Urothelium cell line (cell line): ENCODE measurements at regions not wholly inside any gene's neighbourhood (a gene's known extent, or its start where the extent isn't known, plus 50 kb on each side); places are given as distances from the start of the nearest gene placed in this dataset.
"Not testable (repeated sequence)": the region's sequence is repeated elsewhere in the genome, so short reads cannot be mapped to it uniquely, and the experiment has no call there.

Experiments
- DNase-seq: peaks from one replicate; pipeline ENCODE4 v3.0.0; 2011; ENCODE audit warnings: low spot score, mixed read lengths
- FAIRE-seq: peaks from 2 replicates; lab custom pipeline; 2011; peaks lifted over from hg19 to GRCh38; lab: Jason Lieb, UNC

DNA sequence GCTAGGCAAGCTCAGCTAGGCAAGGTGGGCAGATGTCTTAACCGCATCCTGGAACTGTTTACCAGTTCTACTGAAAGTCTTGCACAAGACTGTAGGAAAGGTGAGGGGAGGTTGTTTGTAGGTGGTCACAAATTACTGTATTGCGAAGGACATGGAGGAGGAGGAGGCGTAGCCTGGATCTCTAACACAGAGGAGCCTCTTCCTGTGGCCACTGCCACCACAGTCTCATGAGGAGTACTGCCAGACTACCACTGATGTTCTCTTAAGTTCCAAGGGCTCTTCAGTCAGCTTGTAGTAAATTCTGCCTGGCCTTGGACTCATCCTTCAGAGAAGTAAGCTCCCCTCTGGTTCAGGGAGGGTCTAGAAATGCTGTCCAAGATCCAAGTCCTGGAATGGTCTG is 258.6 kb downstream of the FAT4 start:
- FAIRE-seq = no peak
- no peak for DNase-seq

DNA sequence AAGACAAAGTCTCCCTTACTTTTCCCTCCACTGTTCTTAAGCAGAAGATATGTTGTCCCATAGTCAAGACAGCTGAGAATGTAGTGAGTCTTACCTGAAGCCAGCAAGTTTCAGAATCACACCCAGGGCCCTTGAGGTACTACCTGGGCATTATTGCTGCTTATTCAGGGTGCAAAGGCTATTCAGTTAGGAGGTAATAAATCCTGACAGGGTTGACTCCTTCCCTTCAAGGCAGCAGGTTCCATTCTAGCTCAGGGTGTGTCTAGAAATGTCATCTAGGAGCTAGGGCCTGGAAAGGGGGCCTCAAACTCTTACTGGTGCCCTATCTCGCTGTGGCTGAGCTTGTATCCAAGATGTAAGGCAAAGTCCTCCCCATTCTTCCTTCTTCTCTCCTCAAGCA is 259.0 kb downstream of the FAT4 start:
- FAIRE-seq (no peak), DNase-seq (no peak)

DNA sequence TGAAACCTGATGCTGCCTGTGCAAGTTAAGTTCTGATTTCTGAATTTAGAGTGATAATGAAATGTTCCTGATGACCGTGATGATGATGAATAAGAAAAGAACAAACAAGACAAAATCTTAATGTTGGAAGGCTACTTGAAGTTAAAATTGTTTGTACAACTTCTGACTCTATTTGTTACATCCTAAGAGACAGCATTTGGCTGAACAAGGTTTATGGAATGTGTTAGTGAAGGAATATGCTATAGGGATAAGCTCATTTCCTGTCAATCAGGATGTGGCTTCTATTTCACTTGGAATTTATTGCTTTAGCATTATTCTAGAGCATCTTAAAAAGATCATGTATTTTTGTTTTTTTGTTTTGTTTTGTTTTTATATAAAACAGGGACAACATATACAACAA is 267.5 kb downstream of the FAT4 start:
- DNase-seq (no peak), FAIRE-seq (no peak)

DNA sequence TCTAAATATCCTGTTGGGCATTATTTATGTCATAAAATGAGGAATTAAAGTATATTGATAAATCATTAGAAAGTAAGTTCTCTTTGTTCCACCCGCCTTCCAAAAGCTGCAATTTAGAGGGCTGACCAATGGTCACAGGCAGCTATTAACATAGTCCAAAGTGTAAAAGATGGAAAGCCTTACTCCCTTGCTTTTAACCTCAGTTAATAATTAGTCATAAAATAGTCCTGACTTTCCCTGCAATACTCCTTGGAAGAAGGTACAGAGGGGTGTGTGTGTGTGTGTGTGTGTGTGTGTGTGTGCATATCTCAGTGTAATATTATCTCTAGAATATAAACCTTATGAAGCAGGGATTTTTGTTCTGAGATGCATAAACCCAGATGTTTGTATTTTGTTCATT is 275.4 kb downstream of the FAT4 start:
- DNase-seq = no peak
- FAIRE-seq = no peak

DNA sequence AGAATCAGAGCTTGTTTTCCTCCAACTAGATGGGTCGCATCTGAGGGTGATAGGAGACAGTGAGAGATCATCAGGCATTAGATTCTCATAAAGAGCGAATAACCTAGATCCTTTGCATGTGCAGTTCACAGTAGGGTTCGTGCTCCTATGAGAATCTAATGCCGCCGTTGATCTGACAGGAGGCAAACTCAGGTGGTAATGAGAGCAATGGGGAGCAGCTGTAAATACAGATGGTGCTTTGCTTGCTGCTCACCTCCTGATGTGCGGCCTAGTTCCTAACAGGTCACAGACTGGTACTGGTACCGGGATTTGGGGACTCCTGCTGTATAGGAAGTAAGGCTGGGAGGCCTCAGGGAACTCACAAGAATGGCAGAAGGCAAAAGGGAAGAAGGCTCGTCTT is 276.5 kb downstream of the FAT4 start:
- FAIRE-seq = no peak
- no peak for DNase-seq

DNA sequence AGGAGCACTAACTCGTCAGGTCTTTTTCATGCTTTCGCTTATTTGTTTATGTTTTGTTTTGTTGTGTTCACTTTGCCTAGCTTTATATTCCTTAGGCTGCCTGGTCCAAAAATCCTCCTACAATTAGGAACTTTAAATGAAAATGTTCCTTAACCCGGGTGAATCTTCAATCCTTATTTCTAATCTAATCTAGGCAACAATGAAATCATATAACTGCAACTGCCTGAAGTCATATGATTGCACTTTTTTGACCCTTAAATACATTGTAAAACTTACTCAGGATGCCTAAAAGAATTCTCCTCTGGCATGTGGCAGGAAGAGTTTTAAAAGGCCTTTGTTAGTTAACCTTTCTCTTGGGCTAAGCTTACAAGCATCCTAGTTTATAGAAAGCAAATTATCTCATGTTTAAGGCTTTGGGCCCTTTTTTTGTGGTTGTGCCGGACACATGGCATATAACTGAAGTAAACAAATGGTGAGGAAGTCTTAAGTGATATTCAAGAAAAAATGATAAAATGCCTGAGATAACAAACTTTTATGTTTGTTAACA is 279.4 kb downstream of the FAT4 start:
- FAIRE-seq = no peak

DNA sequence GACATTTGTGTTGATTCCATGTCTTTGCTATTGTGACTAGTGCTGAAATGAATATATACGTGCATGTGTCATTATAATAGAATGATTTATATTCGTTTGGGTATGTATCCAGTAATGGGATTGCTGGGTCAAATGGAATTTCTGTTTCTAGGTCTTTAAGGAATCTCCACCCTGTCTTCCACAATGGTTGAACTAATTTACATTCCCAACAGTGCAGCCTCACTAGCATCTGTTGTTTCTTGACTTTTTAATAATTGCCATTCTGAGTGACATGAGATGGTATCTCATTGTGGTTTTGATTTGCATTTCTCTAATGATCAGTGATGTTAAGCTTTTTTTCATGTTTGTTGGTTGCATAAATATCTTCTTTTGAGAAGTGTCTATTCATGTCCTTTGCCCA is 291.2 kb downstream of the FAT4 start:
- not testable (repeated sequence) for FAIRE-seq, DNase-seq

More for the DNA sequence above, 279.4 kb downstream of the FAT4 start:
- no peak for DNase-seq

DNA sequence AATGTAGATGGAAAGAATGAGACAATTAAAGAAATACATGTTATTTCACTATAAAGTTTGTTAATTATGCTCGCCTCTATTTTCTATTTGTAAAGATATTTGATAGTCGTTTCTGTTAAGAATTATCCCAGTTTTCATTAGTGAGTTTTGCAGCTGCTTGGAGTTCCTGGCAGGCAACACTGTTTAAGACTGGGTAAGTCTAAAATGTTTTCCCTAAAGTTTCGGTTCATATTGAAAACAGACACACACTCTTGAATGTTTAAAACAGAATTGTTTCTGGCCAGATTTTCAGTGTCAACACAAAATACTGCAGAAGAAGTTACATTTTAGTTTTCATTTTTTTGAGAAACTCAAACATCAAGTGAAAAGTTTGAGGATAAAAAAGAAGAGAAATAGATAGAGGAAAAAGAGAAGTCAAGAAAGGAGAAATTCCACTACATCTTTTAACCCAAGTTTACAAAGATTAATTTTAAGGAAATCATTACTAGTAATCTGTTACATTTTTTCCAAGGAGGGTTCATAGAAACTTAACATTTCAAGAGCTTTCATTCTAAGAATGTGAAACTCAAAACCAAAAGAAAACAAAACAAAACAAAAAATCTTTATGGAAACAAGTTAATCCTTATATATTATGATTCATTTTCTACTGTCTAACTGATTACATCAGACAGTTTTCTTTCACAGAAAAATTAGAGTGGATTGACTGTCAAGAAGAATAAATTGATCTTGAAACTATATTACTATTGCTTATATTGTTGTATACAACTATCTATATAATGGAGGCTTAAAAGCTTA is 305.5 kb downstream of the FAT4 start:
- FAIRE-seq = no peak
- no peak for DNase-seq

DNA sequence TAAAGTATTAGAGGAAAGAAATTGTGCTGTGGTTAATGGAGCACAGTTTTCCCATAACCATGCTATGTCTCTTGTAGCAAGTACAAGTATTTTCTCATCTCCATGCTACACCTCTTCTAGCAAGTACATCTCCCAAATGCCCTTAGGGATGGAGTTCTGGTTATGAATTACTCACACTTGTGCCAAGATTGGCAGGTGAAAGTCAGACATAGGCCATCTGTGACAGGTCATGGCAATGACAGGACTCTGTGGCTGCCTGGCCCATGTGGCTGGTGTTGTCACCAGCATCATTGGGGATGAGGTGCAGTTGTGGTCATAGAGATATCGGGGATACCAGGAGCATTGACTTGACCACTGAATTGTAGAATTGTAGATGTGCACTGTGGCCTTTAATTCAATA is 310.2 kb downstream of the FAT4 start:
- DNase-seq (no peak), FAIRE-seq (no peak)

DNA sequence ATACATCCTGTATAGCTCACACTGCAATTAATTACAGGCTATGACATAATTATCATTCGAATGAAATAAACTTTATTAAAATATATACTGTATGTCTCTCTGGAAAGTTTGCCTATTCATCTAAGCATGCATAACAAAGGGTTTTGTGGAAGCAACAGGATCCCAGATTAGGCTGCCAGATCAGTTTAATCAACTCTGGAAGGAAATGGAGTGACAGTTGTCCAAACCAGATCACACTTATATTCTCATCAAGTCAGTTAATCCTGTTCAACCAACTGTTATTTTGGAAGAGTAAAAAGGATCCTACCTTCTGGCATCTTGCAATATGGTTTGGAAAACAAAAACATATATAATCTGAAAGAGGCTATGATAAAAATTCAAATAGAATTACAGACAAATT is 312.2 kb downstream of the FAT4 start:
- no peak for DNase-seq
- FAIRE-seq = no peak

DNA sequence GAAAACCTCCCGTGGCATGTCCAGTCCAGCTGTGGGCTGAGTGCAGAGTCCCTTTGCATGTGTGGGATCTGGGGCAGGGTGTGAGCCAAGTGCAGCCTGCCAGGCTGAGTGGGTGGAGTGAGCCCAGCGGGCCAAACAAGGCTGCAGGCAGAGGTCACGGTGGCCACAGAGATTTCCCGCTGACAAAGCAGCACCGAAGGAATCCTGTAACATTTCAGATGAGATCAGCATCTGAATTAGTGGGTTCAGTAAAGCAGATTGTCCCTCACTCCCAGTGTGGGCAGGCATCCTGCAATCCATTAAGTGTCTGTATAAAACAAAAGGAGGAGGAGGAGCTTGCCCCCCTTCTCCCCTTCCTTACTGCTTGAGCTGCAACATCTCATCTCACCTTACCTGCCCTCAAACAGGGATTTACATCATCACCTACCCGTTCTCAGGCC is 324.4 kb downstream of the FAT4 start:
- FAIRE-seq = no peak

DNA sequence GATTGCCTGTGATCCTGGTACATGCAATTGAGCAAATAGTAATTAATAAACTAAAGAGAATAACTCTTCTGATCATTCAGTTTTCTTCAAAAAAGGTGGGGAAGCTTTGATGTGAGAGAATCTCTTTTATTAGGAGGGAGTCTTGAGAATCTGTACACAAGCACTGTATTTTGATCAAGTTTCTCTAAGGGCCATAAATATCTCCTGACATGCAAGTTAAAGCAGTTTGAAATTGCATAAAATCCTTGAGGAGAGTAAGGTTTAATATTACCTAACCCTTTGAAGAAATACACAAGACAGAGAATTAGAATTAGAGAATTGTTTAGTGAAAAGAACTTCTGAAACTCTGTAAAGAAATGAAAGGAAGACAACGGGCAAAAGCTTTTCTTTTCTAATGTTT is 326.9 kb downstream of the FAT4 start:
- no peak for DNase-seq
- FAIRE-seq = no peak

More for the DNA sequence above, 324.4 kb downstream of the FAT4 start:
- DNase-seq = no peak

DNA sequence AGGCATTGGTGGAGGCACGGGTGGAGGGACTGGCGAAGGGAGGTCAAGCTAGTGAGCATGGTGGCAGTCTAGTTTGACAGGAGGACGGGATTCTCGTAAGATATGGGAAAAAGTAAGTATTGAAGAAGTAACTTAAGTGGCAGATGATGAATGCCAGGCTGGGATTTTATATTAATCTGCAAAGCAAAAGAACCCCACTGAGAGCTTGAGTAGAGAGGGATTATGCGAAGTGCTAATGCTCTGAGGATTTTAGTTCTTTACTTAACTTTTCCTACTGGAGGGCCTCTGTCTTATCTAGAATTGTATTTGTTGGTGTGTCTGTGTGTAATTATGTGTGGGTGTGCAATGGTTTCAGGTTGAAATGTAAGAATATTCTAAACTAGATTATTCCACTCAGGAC is 327.9 kb downstream of the FAT4 start:
- no peak for FAIRE-seq
- DNase-seq = no peak

DNA sequence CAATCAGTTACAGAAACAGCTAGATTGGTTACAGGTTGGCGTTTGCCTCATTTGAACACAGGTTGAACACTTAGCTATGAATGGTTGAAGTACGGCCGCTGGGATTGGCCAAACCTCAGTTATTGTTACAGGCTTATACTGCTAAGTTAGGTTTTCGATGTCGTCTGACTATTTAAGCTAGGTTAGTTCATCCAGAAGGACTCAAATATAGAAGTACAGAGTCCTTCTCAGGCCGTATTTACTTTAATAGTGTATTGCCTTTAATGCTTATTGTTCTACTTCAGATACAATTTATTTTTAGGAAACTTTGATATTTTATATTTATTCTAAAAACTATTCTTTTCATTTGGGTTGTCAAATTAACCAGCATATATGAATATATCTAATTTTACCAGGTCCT is 334.7 kb downstream of the FAT4 start:
- no peak for FAIRE-seq

DNA sequence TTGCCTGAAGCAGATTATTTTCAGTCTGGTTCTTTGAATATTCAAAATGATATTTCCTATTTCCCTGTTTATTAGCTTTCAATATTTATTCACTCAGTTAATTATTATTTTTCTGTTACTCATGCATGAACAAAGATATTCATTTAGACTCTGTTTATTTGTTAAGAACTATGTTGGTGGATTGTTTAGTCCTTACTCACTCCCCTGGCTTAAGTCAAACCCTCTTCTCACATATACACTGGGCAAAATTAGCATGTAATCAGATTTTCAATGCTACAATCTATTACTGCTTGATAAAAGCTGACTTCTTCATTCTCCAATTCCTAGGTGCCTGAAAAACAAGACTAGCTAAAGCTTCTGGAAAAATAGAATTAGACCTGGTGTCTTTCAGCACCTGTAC is 335.8 kb downstream of the FAT4 start:
- DNase-seq = no peak
- FAIRE-seq = no peak

More for the DNA sequence above, 334.7 kb downstream of the FAT4 start:
- DNase-seq = no peak

DNA sequence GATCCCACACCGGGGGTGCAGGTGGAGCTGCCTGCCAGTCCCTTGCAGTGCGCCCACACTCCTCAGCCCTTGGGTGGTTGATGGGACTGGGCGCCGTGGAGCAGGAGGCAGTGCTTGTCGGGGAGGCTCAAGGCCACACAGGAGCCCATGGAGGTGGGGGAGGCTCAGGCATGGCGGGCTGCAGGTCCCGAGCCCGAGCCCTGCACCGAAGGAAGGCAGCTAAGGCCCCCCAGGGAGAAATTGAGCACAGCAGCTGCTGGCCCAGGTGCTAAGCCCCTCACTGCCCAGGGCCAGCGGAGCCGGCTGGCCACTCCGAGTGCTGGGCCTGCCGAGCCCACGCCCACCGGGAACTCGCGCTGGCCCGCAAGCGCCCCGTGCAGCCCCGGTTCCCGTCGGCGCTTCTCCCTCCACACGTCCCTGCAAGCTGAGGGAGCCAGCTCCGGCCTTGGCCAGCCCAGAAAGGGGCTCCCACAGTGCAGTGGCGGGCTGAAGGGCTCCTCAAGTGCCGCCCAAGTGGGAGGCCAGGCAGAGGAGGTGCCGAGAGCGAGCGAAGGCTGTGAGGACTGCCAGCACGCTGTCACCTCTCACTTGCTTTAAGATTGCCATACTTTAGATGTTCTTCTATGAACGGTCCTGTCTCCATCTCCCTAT is 337.1 kb downstream of the FAT4 start:
- FAIRE-seq, DNase-seq: not testable (repeated sequence)

DNA sequence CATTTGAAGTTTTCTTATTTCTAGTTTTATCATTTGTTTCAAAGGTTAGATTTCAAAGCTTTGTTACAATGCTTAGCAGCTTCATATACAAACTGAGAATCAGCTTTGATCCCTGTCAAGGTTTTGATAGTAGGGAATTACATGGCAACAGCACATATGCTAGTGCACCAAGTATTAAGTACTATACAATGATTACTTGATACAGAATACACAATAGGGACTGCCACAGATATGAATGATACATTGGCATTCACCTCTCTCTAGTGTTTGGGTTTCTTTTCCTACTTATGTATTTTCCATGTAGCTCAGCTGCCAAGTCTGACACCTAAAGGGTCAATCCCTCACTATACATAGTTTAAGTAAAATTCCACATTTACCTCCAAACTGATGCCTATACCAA is 344.0 kb downstream of the FAT4 start:
- no peak for FAIRE-seq

DNA sequence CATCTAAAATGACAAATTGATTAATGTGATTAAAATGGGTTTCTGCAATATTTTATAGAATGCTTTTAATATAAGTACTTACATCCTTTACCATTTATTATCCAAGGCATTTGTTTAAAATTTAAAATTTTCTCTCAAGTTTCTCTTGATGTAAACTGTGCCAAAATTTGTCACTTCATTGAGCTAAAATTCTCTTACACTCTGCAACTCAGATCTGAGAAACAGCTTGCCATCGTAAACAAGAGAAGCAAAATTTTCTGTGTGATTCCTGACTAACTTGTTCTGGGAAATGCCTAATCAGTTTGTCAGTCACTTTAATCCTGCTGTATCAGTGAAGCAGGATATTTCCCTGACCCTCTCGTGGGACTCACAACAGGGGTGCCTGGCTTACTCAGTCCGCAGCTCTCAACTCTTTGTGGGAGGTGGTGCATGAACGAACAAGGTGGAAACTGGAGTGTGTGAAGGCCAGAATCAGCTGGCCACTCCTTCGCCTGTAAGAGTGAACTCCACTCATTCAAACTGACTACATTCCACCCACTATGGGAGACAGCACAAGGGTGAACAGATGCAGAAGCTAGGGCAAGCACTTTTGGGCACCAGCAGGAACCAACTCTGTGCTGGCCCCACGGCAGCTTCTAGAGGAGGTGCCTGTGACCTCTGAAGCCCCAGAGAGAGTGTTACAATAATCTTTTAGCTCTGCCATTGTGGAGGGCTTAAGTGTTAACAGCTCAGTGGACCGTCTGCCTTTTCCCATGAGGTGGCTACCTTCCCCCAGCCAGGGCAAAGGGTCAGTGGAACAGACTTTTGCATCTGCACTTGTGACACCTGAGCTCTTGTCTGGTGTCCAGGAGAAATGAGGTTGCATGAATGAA is 349.4 kb downstream of the FAT4 start:
- FAIRE-seq (no peak), DNase-seq (no peak)

More for the DNA sequence above, 344.0 kb downstream of the FAT4 start:
- no peak for DNase-seq

DNA sequence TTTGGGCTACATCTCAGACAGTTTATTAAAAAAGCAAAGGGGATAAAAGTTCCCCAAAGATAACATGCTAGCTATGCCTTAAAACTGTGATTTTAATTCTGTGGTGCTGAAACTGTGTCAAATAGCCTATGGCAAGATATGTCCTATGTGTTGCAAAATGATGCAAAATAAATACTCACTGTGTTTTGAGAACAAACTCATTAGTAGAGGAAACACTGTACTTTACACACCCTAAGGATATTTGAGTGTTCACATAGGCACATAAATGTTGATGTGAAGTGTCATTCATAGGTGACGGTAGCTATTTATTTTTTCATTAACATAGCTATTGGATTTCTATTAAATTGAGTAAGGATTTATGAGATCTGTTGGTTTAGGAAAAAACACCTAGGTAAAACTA is 351.9 kb downstream of the FAT4 start:
- DNase-seq (no peak), FAIRE-seq (no peak)

DNA sequence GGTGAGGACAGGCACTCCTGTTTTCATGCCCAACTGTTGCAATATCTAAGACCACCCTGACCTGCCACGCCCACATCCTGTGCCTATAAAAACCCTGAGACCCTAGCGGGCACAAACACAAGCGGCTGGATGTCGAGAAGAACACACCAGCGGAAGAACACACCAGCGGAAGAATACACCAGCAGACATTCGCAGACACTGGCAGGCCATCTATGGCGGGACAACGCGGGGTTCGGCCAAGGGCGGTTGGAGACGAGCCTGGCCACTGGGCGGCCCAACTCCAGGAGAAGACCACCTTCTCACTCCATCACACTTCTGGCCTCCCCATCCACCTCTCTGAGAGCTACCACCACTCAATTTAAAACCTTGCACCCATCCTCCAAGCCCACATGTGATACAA is 361.4 kb downstream of the FAT4 start:
- DNase-seq (no peak), FAIRE-seq (no peak)

DNA sequence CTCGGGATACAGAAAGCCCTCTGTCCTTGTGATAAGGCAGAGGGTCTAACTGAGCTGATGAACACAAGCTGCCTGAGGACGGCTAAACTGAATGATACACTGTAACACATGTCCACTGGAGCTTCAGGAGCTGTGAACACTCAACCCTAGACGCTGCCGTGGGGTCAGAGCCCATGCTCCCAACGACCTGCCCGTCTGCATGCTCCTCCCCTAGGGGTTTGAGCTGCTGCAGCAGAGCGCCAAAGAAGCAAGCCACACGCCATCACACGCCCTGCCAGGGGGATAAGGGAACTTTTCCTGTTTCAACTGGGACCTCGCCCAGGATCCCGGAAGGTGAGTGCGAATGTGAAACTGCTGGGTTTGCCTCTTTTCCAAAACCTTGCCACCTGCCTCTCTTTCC is 361.8 kb downstream of the FAT4 start:
- DNase-seq = no peak
- no peak for FAIRE-seq
